ENCODE measurements at regions not wholly inside any gene's neighbourhood (a gene's known extent, or its start where the extent isn't known, plus 50 kb on each side); places are given as distances from the start of the nearest gene placed in this dataset.

- TF ChIP-seq, protein P1, sequence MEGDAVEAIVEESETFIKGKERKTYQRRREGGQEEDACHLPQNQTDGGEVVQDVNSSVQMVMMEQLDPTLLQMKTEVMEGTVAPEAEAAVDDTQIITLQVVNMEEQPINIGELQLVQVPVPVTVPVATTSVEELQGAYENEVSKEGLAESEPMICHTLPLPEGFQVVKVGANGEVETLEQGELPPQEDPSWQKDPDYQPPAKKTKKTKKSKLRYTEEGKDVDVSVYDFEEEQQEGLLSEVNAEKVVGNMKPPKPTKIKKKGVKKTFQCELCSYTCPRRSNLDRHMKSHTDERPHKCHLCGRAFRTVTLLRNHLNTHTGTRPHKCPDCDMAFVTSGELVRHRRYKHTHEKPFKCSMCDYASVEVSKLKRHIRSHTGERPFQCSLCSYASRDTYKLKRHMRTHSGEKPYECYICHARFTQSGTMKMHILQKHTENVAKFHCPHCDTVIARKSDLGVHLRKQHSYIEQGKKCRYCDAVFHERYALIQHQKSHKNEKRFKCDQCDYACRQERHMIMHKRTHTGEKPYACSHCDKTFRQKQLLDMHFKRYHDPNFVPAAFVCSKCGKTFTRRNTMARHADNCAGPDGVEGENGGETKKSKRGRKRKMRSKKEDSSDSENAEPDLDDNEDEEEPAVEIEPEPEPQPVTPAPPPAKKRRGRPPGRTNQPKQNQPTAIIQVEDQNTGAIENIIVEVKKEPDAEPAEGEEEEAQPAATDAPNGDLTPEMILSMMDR (IDR thresholded peaks at IDR 0.05; ENCODE audit: borderline replicate concordance, extremely low read depth, low read length, poor library complexity, severe bottlenecking): no peak
- TF ChIP-seq EZH2 (IDR thresholded peaks at IDR 0.05; ENCODE audit: borderline replicate concordance, low read depth, low read length, severe bottlenecking): no peak
These were observed 83.0 kb downstream of the TMPRSS5 start for GRCh38 chr11:113623114-113623513.

Measured in DND-41 (cell line).